Transverse colon (tissue), 4 donors: ENCODE measurements at regions not wholly inside any gene's neighbourhood (a gene's known extent, or its start where the extent isn't known, plus 50 kb on each side); places are given as distances from the start of the nearest gene placed in this dataset.

ENCODE experiments used
- POLR2AphosphoS5 ChIP-seq, 3 donors: sonication (generic); formaldehyde crosslinking; IDR thresholded peaks; one replicate each; pipeline ENCODE4 v1.6.1; 2016; ENCODE audit warnings: antibody characterized with exemption in 3 of 3
- TF ChIP-seq, protein P1 (sequence below), 5 experiments: fragments of 200-600 bp in 3 of 5; fragments of 450-650 bp in 2 of 5; sonication (generic) in 3 of 5; IDR thresholded peaks; 1 replicate in 2 of 5; 2 replicates in 3 of 5; pipeline ENCODE4 v1.5.1; 2016 to 2017; ENCODE audit warnings: antibody characterized with exemption in 5 of 5, inconsistent platforms in 3 of 5, mild to moderate bottlenecking in 2 of 5, moderate library complexity in 1 of 5

DNA sequence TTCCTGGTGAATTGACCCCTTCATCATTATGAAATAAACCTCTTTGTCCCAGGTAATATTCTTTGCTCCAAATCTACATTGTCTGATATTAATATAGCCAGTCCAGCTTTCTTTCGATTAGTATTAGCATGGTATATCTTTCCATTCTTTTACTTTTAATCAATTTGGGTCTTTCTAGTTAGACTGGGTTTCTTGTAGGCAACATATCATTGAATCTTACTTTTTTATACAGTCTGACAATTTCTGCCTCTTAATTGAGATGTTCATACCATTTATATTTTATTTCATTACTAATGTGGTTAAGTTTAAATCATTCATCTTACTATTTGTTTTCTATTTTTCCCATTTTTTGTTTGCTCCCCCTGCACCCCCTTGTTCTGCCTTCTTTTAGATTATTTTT lies 61.7 kb upstream of the LIFR start:
- TF ChIP-seq, protein P1, sequence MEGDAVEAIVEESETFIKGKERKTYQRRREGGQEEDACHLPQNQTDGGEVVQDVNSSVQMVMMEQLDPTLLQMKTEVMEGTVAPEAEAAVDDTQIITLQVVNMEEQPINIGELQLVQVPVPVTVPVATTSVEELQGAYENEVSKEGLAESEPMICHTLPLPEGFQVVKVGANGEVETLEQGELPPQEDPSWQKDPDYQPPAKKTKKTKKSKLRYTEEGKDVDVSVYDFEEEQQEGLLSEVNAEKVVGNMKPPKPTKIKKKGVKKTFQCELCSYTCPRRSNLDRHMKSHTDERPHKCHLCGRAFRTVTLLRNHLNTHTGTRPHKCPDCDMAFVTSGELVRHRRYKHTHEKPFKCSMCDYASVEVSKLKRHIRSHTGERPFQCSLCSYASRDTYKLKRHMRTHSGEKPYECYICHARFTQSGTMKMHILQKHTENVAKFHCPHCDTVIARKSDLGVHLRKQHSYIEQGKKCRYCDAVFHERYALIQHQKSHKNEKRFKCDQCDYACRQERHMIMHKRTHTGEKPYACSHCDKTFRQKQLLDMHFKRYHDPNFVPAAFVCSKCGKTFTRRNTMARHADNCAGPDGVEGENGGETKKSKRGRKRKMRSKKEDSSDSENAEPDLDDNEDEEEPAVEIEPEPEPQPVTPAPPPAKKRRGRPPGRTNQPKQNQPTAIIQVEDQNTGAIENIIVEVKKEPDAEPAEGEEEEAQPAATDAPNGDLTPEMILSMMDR (IDR thresholded peaks at IDR 0.05) = no peak
- TF ChIP-seq POLR2AphosphoS5 (IDR thresholded peaks at IDR 0.05) = no peak
